ENCODE measurements at regions not wholly inside any gene's neighbourhood (a gene's known extent, or its start where the extent isn't known, plus 50 kb on each side); places are given as distances from the start of the nearest gene placed in this dataset.

DNA sequence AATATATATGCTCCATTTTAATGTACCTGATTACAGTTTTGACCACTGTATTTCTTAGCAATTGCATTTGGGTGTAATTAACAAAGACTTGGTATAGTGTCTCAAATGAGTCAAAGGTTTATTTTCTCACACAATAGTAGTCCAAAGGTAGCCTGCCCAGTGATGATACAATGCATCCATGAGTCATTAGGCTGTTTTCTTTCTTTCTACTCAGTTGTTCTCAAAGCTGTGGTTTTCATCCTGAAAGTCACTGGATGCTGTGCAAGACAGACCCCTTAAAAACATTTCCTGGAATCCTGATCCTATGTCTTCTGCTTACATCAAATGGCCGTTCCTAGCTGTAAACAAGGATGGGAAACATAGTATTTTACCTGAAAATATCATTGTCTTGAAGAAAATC is 651.2 kb upstream of the MIR17HG start:
- no peak overlapping the region for H3K4me3 ChIP-seq (ENCODE audit: insufficient read depth, low read length, poor library complexity, severe bottlenecking)
- no peak overlapping the region for H3K9ac ChIP-seq (ENCODE audit: low read length)
- H3K9me2 ChIP-seq (replicated peaks; ENCODE audit: insufficient read depth, low read length): no peaks in the 10 kb centered on the region
- H3K36me3 ChIP-seq (ENCODE audit: low read length): no peaks in the 10 kb centered on the region
- H3K27ac ChIP-seq (ENCODE audit: low read depth, low read length): no peak overlapping the region
- H3K4me2 ChIP-seq (ENCODE audit: low read depth, low read length, poor library complexity, severe bottlenecking): no peak overlapping the region
- TF ChIP-seq CTCF (IDR thresholded peaks at IDR 0.05; ENCODE audit: insufficient read depth, low read length, poor library complexity, severe bottlenecking) (no peak), EZH2phosphoT487 (conservative IDR thresholded peaks at IDR 0.05; ENCODE audit: low read length) (no peak)
- H3K9me3 ChIP-seq (ENCODE audit: insufficient read depth, low read length): no peaks in the 10 kb centered on the region
- no peak overlapping the region for H2AFZ ChIP-seq (ENCODE audit: low read depth, low read length, severe bottlenecking)
- H3F3A ChIP-seq (ENCODE audit: insufficient read depth): no peaks in the 10 kb centered on the region
- no peaks in the 10 kb centered on the region for H3K79me2 ChIP-seq (ENCODE audit: insufficient read depth, low read length)
- H4K20me1 ChIP-seq (ENCODE audit: low read depth, low read length): no peaks in the 10 kb centered on the region
- H3K27me3 ChIP-seq (ENCODE audit: low read length): no peaks in the 10 kb centered on the region

DNA sequence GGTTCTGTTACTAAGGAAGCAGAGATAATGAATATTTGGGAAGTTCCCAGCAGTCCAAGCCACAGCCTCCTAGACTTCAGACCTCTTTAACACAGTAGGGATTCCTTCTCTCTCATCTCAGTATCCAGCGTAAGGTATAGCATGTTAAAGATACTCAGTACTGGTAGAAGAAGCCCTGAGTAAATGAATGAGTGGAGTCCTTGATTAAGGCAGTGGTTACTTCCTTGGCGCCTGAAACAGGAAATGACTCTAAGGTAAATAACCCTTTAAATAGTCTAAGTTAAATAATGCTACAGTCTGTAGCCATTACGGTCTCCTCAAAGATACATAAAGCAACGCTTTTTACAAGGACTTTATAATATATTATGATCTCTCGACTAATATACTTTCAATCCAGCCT is 650.8 kb upstream of the MIR17HG start:
- H3K9me3 ChIP-seq (ENCODE audit: insufficient read depth, low read length): no peaks in the 10 kb centered on the region
- no peak overlapping the region for H3K4me3 ChIP-seq (ENCODE audit: insufficient read depth, low read length, poor library complexity, severe bottlenecking)
- no peak for TF ChIP-seq EZH2phosphoT487 (conservative IDR thresholded peaks at IDR 0.05; ENCODE audit: low read length)
- no peak for TF ChIP-seq CTCF (IDR thresholded peaks at IDR 0.05; ENCODE audit: insufficient read depth, low read length, poor library complexity, severe bottlenecking)
- no peaks in the 10 kb centered on the region for H4K20me1 ChIP-seq (ENCODE audit: low read depth, low read length)
- H3K4me2 ChIP-seq (ENCODE audit: low read depth, low read length, poor library complexity, severe bottlenecking): no peak overlapping the region
- no peaks in the 10 kb centered on the region for H3K36me3 ChIP-seq (ENCODE audit: low read length)
- H3F3A ChIP-seq (ENCODE audit: insufficient read depth): no peaks in the 10 kb centered on the region
- H2AFZ ChIP-seq (ENCODE audit: low read depth, low read length, severe bottlenecking): no peak overlapping the region
- no peaks in the 10 kb centered on the region for H3K79me2 ChIP-seq (ENCODE audit: insufficient read depth, low read length)
- H3K9ac ChIP-seq (ENCODE audit: low read length): no peak overlapping the region
- no peaks in the 10 kb centered on the region for H3K27me3 ChIP-seq (ENCODE audit: low read length)
- no peaks in the 10 kb centered on the region for H3K9me2 ChIP-seq (replicated peaks; ENCODE audit: insufficient read depth, low read length)
- no peak overlapping the region for H3K27ac ChIP-seq (ENCODE audit: low read depth, low read length)

DNA sequence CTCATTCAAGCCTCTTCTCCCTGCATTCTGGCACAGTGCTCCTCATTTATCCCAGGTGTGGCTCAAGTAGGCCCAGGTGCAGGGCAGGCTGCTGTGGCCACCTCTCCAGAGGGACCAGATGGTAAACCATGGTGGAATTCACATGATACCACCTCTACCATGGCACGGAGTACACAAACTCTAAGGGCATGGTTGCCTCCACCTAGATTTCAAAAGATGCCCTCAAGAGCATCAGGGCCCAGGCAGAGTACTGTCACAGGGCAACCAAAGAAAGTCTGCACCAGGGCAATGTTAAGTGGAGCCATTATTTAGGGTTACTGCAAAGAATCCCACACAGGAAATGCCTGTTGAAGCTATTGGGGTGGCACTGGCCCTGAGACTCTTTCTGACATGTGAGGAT is 647.1 kb upstream of the MIR17HG start:
- H3F3A ChIP-seq (ENCODE audit: insufficient read depth): no peaks in the 10 kb centered on the region
- TF ChIP-seq CTCF (IDR thresholded peaks at IDR 0.05; ENCODE audit: insufficient read depth, low read length, poor library complexity, severe bottlenecking): no peak
- TF ChIP-seq EZH2phosphoT487 (conservative IDR thresholded peaks at IDR 0.05; ENCODE audit: low read length): no peak
- H3K9me3 ChIP-seq (ENCODE audit: insufficient read depth, low read length): no peaks in the 10 kb centered on the region
- no peaks in the 10 kb centered on the region for H3K36me3 ChIP-seq (ENCODE audit: low read length)
- no peak overlapping the region for H3K9ac ChIP-seq (ENCODE audit: low read length)
- H2AFZ ChIP-seq (ENCODE audit: low read depth, low read length, severe bottlenecking): no peak overlapping the region
- H4K20me1 ChIP-seq (ENCODE audit: low read depth, low read length): no peaks in the 10 kb centered on the region
- no peak overlapping the region for H3K4me2 ChIP-seq (ENCODE audit: low read depth, low read length, poor library complexity, severe bottlenecking)
- no peaks in the 10 kb centered on the region for H3K9me2 ChIP-seq (replicated peaks; ENCODE audit: insufficient read depth, low read length)
- no peak overlapping the region for H3K27ac ChIP-seq (ENCODE audit: low read depth, low read length)
- no peaks in the 10 kb centered on the region for H3K79me2 ChIP-seq (ENCODE audit: insufficient read depth, low read length)
- no peak overlapping the region for H3K4me3 ChIP-seq (ENCODE audit: insufficient read depth, low read length, poor library complexity, severe bottlenecking)
- H3K27me3 ChIP-seq (ENCODE audit: low read length): no peaks in the 10 kb centered on the region

- no peaks in the 10 kb centered on the region for H3K36me3 ChIP-seq (ENCODE audit: low read length)
- H4K20me1 ChIP-seq (ENCODE audit: low read depth, low read length): no peaks in the 10 kb centered on the region
- H3K4me3 ChIP-seq (ENCODE audit: insufficient read depth, low read length, poor library complexity, severe bottlenecking): no peak overlapping the region
- no peak overlapping the region for H2AFZ ChIP-seq (ENCODE audit: low read depth, low read length, severe bottlenecking)
- no peaks in the 10 kb centered on the region for H3K27me3 ChIP-seq (ENCODE audit: low read length)
- H3K79me2 ChIP-seq (ENCODE audit: insufficient read depth, low read length): no peaks in the 10 kb centered on the region
- H3K9ac ChIP-seq (ENCODE audit: low read length): no peak overlapping the region
- TF ChIP-seq EZH2phosphoT487 (conservative IDR thresholded peaks at IDR 0.05; ENCODE audit: low read length) (no peak), CTCF (IDR thresholded peaks at IDR 0.05; ENCODE audit: insufficient read depth, low read length, poor library complexity, severe bottlenecking) (no peak)
- no peak overlapping the region for H3K4me2 ChIP-seq (ENCODE audit: low read depth, low read length, poor library complexity, severe bottlenecking)
- no peaks in the 10 kb centered on the region; the same call in 1 of the 2 replicates for H3K9me2 ChIP-seq (replicated peaks; ENCODE audit: insufficient read depth, low read length)
- no peak overlapping the region for H3K27ac ChIP-seq (ENCODE audit: low read depth, low read length)
- no peaks in the 10 kb centered on the region for H3F3A ChIP-seq (ENCODE audit: insufficient read depth)
- H3K9me3 ChIP-seq (ENCODE audit: insufficient read depth, low read length): no peaks in the 10 kb centered on the region
Observed at GRCh38 chr13:90701264-90701663, 646.2 kb upstream of the MIR17HG start.
